Progenitor cell of endocrine pancreas (in vitro differentiated cells): ENCODE measurements at regions not wholly inside any gene's neighbourhood (a gene's known extent, or its start where the extent isn't known, plus 50 kb on each side); places are given as distances from the start of the nearest gene placed in this dataset.

Experiments used
- DNase-seq: peaks from one replicate; pipeline ENCODE4 v3.0.0; 2021; ENCODE audit warnings: low spot score; ENCODE audit not compliant: unreplicated experiment
- H3K27ac Mint-ChIP-seq: 2 replicates; pipeline ENCODE4 v1.8.0; 2021; ENCODE audit warnings: mild to moderate bottlenecking, moderate library complexity, mixed read lengths
- H3K27me3 Mint-ChIP-seq: 2 replicates; pipeline ENCODE4 v1.8.0; 2021; ENCODE audit warnings: mixed read lengths
- H3K36me3 Mint-ChIP-seq: 2 replicates; pipeline ENCODE4 v1.8.0; 2022; ENCODE audit warnings: mixed read lengths; ENCODE audit not compliant: insufficient read depth
- H3K4me1 Mint-ChIP-seq: 2 replicates; pipeline ENCODE4 v1.8.0; 2021; ENCODE audit warnings: low read depth, mixed read lengths
- H3K4me3 Mint-ChIP-seq: 2 replicates; pipeline ENCODE4 v1.8.0; 2021; ENCODE audit warnings: low read depth, mild to moderate bottlenecking, moderate library complexity, mixed read lengths
- H3K9me3 Mint-ChIP-seq: 2 replicates; pipeline ENCODE4 v1.8.0; 2021; ENCODE audit warnings: low read depth, mixed read lengths
- TF ChIP-seq, protein P1 (sequence below): fragments of 200-600 bp; sonication (generic); IDR thresholded peaks from one replicate; pipeline ENCODE4 v1.5.0; 2021; ENCODE audit warnings: antibody characterized with exemption, mild to moderate bottlenecking; ENCODE audit not compliant: unreplicated experiment

DNA sequence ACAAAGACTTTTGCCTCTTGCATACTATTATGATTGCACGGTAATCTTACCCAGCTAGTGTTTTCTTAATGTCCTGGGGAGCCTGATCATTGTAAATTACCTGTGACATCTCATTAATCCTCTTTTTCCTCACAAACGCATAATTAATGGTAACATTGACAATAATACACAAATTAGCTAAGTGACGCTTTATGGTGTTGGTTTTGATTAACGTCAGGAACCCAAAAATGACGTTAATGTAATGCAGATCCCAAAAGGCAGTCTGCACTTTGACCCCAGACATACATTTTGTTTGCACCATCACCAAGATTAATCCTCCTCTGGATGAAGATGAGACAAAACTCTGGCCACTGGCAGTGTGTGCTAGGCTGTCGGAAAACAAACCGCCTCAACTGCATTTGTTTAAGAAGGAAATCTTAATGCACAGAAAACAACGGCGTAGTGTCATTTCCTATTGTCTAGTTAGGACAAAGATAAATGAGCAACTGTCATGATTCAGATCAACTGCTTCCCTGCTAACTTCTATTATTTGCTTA, 83.9 kb upstream of the CDIN1 start:
- TF ChIP-seq, protein P1, sequence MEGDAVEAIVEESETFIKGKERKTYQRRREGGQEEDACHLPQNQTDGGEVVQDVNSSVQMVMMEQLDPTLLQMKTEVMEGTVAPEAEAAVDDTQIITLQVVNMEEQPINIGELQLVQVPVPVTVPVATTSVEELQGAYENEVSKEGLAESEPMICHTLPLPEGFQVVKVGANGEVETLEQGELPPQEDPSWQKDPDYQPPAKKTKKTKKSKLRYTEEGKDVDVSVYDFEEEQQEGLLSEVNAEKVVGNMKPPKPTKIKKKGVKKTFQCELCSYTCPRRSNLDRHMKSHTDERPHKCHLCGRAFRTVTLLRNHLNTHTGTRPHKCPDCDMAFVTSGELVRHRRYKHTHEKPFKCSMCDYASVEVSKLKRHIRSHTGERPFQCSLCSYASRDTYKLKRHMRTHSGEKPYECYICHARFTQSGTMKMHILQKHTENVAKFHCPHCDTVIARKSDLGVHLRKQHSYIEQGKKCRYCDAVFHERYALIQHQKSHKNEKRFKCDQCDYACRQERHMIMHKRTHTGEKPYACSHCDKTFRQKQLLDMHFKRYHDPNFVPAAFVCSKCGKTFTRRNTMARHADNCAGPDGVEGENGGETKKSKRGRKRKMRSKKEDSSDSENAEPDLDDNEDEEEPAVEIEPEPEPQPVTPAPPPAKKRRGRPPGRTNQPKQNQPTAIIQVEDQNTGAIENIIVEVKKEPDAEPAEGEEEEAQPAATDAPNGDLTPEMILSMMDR: no peak
- Mint-ChIP-seq H3K27me3 (no peaks in the 10 kb centered on the region), H3K4me3 (no peak overlapping the region), H3K9me3 (no peaks in the 10 kb centered on the region), H3K4me1 (peaks cover 51% of the 10 kb centered on the region), H3K27ac (no peak overlapping the region), H3K36me3 (no peaks in the 10 kb centered on the region)
- DNase-seq: no peak

DNA sequence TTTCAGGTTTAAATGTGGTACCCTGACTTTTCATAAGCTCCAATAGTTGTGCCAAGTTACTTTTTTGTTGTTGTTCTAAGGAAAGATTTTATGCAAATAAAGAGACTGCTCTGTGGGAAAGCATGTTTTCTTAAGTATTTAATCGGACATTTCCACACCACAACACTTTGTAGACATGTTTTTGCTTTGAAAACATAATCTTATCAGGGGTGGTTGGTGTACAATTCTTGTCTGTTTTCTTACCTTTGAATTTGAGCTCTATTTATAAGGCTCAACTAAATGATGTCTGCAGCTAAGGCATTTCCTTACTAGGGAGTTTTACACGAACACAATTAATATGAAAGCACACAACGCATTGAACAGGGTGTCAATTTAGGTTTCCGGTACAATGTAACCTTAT, 81.5 kb upstream of the CDIN1 start:
- Mint-ChIP-seq H3K4me1 (peaks cover 63% of the 10 kb centered on the region), H3K36me3 (no peaks in the 10 kb centered on the region), H3K9me3 (no peaks in the 10 kb centered on the region), H3K27ac (peak overlapping the region; percentile 53), H3K4me3 (peak overlapping the region; percentile 51), H3K27me3 (no peaks in the 10 kb centered on the region)
- DNase-seq: no peak
- TF ChIP-seq, protein P1: no peak

DNA sequence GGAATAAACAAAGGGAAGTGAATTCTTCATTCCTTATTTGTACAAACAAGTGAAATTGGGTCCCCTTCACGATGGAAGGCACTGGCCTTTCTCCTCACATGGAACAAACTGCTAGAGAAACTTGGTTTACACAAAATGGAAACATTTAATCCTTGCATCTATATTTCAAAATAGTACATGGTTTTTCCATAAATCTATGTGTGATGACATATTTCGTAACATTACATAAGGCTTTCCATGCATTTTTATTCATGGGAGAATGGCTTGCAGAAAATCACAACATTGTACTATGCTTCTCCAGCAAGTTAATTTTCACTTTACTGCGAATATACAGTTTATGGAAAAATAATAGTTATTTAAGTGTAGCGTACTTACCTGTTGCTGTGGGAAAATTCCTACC, 81.0 kb upstream of the CDIN1 start:
- H3K27me3 Mint-ChIP-seq: no peaks in the 10 kb centered on the region
- H3K27ac Mint-ChIP-seq: peak overlapping the region; percentile 53
- no peaks in the 10 kb centered on the region for H3K9me3 Mint-ChIP-seq
- TF ChIP-seq, protein P1: no peak
- peaks cover 62% of the 10 kb centered on the region for H3K4me1 Mint-ChIP-seq
- H3K36me3 Mint-ChIP-seq: no peaks in the 10 kb centered on the region
- H3K4me3 Mint-ChIP-seq: peak overlapping the region; percentile 51
- no peak for DNase-seq

DNA sequence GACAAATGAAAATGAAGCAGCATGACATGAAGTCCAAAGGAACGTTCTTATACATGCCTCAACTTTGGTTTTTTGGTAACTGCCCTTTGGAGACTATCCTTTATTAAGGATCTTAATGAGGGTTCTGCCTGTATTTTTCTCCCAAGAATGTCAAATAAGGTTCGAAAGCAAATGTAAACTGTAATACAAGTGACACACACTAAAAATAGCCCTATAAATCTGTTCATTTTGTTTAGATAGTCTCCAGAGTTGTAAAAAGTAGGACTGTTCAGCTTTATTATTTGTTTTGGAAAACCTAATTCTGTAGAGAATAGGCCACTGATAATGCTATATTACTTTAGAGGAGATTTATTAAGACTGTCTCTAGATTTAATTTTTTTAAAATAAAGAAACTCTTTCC, 80.5 kb upstream of the CDIN1 start:
- DNase-seq: no peak
- Mint-ChIP-seq H3K27me3 (no peaks in the 10 kb centered on the region), H3K4me3 (no peak overlapping the region), H3K4me1 (peaks cover 60% of the 10 kb centered on the region), H3K9me3 (no peaks in the 10 kb centered on the region), H3K27ac (no peak overlapping the region), H3K36me3 (no peaks in the 10 kb centered on the region)
- TF ChIP-seq, protein P1: no peak

DNA sequence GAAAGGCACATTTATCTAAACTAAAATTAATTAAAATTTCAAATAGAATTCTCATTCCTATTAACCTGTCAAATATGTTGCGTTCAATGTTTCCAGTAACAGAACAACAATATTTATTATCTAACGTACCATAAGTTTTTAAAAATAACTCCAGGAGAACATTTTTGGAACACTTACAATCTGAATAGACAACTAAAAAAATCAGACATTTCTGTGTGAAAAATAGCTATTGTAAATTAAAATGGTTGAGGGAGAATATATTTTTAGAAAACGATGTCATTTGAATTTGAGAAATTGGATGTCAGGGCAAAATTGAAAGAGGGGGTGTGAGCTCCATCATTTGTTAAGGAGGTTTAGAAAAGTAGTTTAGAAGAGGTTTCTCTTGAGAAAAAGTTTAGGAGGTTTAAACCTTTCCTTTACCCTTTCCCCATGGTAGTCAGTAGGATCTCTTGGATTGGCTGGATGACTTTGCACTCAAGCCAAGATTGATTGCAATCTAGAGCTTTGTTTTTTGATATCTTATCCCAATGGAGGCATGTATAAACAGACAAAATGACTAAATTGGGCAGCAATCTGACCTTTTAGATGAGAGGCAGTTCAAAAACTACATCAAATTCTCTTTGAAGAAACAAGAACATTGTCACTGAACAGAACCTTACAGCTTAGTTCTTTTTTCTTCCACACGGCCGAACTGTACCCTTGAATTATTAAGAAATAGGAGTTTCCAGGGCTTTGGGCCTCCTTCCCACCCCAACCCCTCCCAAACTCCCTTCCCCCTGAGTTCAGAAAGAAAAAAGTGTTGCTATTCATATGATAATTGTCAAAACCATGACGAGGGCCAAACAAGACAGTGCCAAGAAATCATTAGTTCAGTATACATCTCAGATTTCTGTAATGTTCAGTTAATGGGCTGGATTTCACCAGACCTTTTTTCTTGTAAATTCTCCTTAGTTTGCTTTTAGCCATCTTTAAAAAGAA, 79.7 kb upstream of the CDIN1 start:
- TF ChIP-seq, protein P1: no peak
- no peaks in the 10 kb centered on the region for H3K36me3 Mint-ChIP-seq
- H3K27me3 Mint-ChIP-seq: no peaks in the 10 kb centered on the region
- H3K4me1 Mint-ChIP-seq: peaks cover 59% of the 10 kb centered on the region
- peak overlapping the region; percentile 18 for H3K27ac Mint-ChIP-seq
- no peak overlapping the region for H3K4me3 Mint-ChIP-seq
- DNase-seq: no peak
- no peaks in the 10 kb centered on the region for H3K9me3 Mint-ChIP-seq
